ENCODE measurements at regions not wholly inside any gene's neighbourhood (a gene's known extent, or its start where the extent isn't known, plus 50 kb on each side); places are given as distances from the start of the nearest gene placed in this dataset.

DNA sequence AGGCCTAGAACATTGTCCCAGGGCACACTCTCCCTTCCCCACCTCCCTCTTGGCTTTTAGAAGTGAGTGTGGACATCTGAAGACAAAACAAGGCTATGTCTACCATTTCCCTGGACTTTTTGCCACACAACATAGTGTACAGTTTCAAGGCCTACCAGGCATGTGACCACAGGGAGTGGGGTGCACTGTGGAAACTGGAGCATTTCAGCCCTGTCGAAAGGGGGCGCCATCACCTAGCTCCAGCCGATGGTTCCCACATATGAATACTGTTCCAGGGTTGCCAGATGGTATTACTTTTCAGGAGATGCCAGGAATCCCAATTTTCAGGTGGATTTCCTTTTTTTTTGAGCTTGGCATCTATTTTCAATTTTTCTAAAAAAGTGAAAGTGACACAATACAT lies 140.7 kb downstream of the KATNIP start:
- 27% methylated on average over 2 of the region's 3 CpGs for WGBS (ENCODE audit: insufficient coverage)
- no peak for DNase-seq (ENCODE audit: low read depth in 4 of 6, low spot score in 6 of 6)
- Histone ChIP-seq H3K36me3 (ENCODE audit: control insufficient read depth, insufficient read depth, low read length) (peaks cover 4% of the 10 kb centered on the region), H3K27ac (ENCODE audit: low read depth, low read length) (no peak overlapping the region), H3K27me3 (ENCODE audit: control insufficient read depth, insufficient read depth, low read length) (no peaks in the 10 kb centered on the region), H3K4me3 (ENCODE audit: low read depth, low read length) (no peak overlapping the region), H3K9me3 (ENCODE audit: control insufficient read depth, insufficient read depth, low read length) (no peaks in the 10 kb centered on the region), H3K4me1 (ENCODE audit: control insufficient read depth, insufficient read depth, low read length) (no peaks in the 10 kb centered on the region)

DNA sequence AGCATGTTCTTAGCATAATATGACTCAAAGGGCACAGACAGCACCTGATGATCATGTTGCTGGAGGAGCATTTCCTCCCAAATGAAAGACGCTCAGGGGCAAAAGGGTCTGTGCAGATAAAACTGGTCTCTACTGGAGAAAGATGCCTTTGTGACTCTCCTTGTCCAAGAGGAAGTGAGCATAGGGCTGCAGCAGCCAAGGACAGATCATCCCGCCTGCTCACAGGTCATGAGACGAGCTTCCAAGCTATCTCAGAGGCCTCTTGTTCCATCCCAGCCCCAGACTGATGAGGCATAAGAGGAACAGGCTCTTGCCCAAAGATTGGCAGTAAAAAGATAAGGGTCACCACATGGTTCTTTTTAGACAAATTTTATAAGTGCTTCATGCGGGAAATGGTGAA lies 141.8 kb downstream of the KATNIP start:
- peaks cover 4% of the 10 kb centered on the region for H3K36me3 ChIP-seq (ENCODE audit: control insufficient read depth, insufficient read depth, low read length)
- 93% methylated on average over 4 of the region's 4 CpGs for WGBS (ENCODE audit: insufficient coverage)
- no peaks in the 10 kb centered on the region for H3K4me1 ChIP-seq (ENCODE audit: control insufficient read depth, insufficient read depth, low read length)
- no peak for DNase-seq (ENCODE audit: low read depth in 4 of 6, low spot score in 6 of 6)
- H3K27me3 ChIP-seq (ENCODE audit: control insufficient read depth, insufficient read depth, low read length), result no peaks in the 10 kb centered on the region
- no peaks in the 10 kb centered on the region for H3K9me3 ChIP-seq (ENCODE audit: control insufficient read depth, insufficient read depth, low read length)
- no peak overlapping the region for H3K4me3 ChIP-seq (ENCODE audit: low read depth, low read length)
- H3K27ac ChIP-seq (ENCODE audit: low read depth, low read length), result no peak overlapping the region

DNA sequence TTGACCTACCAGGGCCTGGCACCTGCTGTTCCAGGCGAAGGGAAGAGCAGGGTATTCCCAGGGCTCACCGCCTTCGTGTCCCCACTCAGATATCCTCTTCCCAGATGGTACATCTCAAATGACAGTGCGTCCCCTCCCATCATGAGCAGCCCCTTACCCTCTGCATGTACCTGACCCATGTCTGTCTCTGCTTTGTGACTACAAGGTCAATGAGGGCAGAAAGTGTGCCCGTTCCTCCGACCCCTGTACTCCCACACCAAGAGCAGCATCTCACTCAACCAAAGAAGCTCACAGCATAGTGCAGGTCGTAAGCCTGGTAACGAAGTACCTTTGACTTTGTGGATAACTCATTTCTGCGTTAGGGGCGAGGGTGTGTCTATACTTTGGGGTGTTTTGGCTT lies 142.6 kb downstream of the KATNIP start:
- no peak overlapping the region for H3K27ac ChIP-seq (ENCODE audit: low read depth, low read length)
- WGBS (ENCODE audit: insufficient coverage), result 100% methylated on average over 4 of the region's 10 CpGs

DNA sequence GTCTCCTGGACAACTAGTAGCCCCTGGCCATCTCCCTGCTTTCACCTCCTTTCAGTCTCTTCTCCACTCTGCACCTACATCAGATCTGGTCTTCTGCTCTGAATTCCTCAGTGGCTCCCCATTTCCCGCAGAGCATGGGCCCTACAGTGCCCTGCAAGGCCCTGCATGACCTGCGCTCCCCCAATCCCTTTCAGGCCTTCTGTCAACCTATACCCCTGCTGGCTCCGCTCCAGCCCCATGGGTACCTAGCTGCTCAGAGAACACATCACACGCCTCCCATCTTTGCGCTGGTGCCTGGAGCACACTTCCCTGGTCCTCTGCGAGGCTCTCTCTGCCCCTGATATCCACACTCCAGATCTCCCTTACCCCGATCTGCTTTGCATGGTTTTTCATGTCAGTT lies 145.2 kb downstream of the KATNIP start:
- no peaks in the 10 kb centered on the region for H3K27me3 ChIP-seq (ENCODE audit: control insufficient read depth, insufficient read depth, low read length)

More for the DNA sequence above, 142.6 kb downstream of the KATNIP start:
- H3K36me3 ChIP-seq (ENCODE audit: control insufficient read depth, insufficient read depth, low read length), result peaks cover 4% of the 10 kb centered on the region
- no peaks in the 10 kb centered on the region for H3K4me1 ChIP-seq (ENCODE audit: control insufficient read depth, insufficient read depth, low read length)
- no peaks in the 10 kb centered on the region for H3K9me3 ChIP-seq (ENCODE audit: control insufficient read depth, insufficient read depth, low read length)
- no peak for DNase-seq (ENCODE audit: low read depth in 4 of 6, low spot score in 6 of 6)
- H3K4me3 ChIP-seq (ENCODE audit: low read depth, low read length), result no peak overlapping the region
- no peaks in the 10 kb centered on the region for H3K27me3 ChIP-seq (ENCODE audit: control insufficient read depth, insufficient read depth, low read length)

DNA sequence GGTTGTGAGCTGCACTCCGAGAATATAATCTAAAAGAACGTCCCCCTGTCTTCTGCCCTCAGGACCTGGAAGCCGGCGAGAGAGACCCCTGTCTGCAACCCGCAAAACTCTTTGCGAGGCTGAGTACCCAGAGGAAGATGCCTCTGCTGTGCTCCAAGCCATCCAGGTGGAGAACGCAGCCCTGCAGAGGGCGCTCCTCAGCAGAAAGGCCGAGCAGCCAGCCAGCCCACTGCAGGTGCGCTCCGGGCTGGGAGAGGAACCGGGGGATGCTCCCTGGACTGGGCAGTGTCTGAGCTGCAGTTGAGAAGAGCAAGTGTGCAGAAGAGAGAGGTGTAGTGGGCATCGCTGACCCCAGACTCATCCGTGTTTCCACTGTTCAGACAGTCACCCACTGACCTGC lies 148.3 kb downstream of the KATNIP start:
- DNase-seq (ENCODE audit: low read depth in 4 of 6, low spot score in 6 of 6), result peak in 1 of 6 donors; percentile 47
- Histone ChIP-seq H3K4me3 (ENCODE audit: low read depth, low read length) (no peak overlapping the region), H3K27ac (ENCODE audit: low read depth, low read length) (no peak overlapping the region), H3K9me3 (ENCODE audit: control insufficient read depth, insufficient read depth, low read length) (no peaks in the 10 kb centered on the region), H3K36me3 (ENCODE audit: control insufficient read depth, insufficient read depth, low read length) (peaks cover 26% of the 10 kb centered on the region), H3K4me1 (ENCODE audit: control insufficient read depth, insufficient read depth, low read length) (peaks cover 15% of the 10 kb centered on the region), H3K27me3 (ENCODE audit: control insufficient read depth, insufficient read depth, low read length) (no peaks in the 10 kb centered on the region)
- WGBS (ENCODE audit: insufficient coverage), result 35% methylated on average over 10 of the region's 14 CpGs

More for the DNA sequence above, 145.2 kb downstream of the KATNIP start:
- Histone ChIP-seq H3K27ac (ENCODE audit: low read depth, low read length) (no peak overlapping the region), H3K36me3 (ENCODE audit: control insufficient read depth, insufficient read depth, low read length) (peaks cover 18% of the 10 kb centered on the region), H3K4me3 (ENCODE audit: low read depth, low read length) (no peak overlapping the region), H3K9me3 (ENCODE audit: control insufficient read depth, insufficient read depth, low read length) (no peaks in the 10 kb centered on the region), H3K4me1 (ENCODE audit: control insufficient read depth, insufficient read depth, low read length) (peaks cover under 1% of the 10 kb centered on the region)
- 97% methylated on average over 6 of the region's 7 CpGs for WGBS (ENCODE audit: insufficient coverage)
- no peak for DNase-seq (ENCODE audit: low read depth in 4 of 6, low spot score in 6 of 6)

DNA sequence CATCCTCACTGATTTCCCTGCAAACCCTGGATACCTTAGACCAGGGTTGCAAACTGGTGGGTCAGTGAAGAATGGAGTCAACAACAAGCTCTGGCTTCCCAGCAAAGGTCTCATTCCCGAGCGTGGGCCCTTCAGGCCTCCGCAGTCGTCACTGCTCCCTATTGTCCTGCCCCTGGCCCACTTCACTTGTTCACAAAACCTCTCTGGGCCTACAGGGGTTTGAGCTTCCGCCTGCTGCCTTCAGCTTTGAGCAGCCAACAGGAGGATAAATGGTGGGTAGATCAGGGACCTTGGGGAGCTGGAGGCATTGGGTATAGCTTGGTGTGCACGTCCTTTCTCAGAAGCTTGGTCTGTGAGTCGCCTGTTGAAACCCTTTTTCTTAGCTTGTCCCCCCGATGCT lies 148.8 kb downstream of the KATNIP start:
- no peaks in the 10 kb centered on the region for H3K9me3 ChIP-seq (ENCODE audit: control insufficient read depth, insufficient read depth, low read length)
- H3K36me3 ChIP-seq (ENCODE audit: control insufficient read depth, insufficient read depth, low read length), result peaks cover 26% of the 10 kb centered on the region
- peaks cover 20% of the 10 kb centered on the region for H3K4me1 ChIP-seq (ENCODE audit: control insufficient read depth, insufficient read depth, low read length)
- DNase-seq (ENCODE audit: low read depth in 4 of 6, low spot score in 6 of 6), result no peak
- 98% methylated on average over 5 of the region's 8 CpGs for WGBS (ENCODE audit: insufficient coverage)
- no peak overlapping the region for H3K4me3 ChIP-seq (ENCODE audit: low read depth, low read length)
- no peaks in the 10 kb centered on the region for H3K27me3 ChIP-seq (ENCODE audit: control insufficient read depth, insufficient read depth, low read length)
- no peak overlapping the region for H3K27ac ChIP-seq (ENCODE audit: low read depth, low read length)

DNA sequence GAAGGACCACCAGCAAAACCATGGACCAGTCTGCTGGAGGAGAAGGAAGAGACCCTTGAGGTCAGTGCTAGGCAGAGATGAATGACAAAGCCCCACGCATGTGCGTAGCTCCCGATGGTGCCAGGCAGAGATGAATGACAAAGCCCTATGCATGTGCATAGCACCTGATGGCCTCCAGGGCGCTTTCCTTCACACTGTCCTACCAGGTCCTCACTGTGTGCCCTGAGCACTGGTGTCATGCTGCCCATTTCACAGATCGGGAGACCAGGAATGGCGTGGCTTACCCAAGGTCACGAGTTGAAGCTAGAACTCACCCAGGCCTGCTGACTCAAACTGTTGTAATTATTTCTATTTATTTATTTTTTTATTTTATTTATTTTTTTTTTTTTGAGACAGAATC lies 149.6 kb downstream of the KATNIP start:
- no peaks in the 10 kb centered on the region for H3K27me3 ChIP-seq (ENCODE audit: control insufficient read depth, insufficient read depth, low read length)
- H3K4me3 ChIP-seq (ENCODE audit: low read depth, low read length), result no peak overlapping the region
- H3K36me3 ChIP-seq (ENCODE audit: control insufficient read depth, insufficient read depth, low read length), result peaks cover 26% of the 10 kb centered on the region
- WGBS (ENCODE audit: insufficient coverage), result 93% methylated on average over 4 of the region's 7 CpGs
- H3K9me3 ChIP-seq (ENCODE audit: control insufficient read depth, insufficient read depth, low read length), result no peaks in the 10 kb centered on the region
- DNase-seq (ENCODE audit: low read depth in 4 of 6, low spot score in 6 of 6), result no peak
- peaks cover 22% of the 10 kb centered on the region for H3K4me1 ChIP-seq (ENCODE audit: control insufficient read depth, insufficient read depth, low read length)
- no peak overlapping the region for H3K27ac ChIP-seq (ENCODE audit: low read depth, low read length)

DNA sequence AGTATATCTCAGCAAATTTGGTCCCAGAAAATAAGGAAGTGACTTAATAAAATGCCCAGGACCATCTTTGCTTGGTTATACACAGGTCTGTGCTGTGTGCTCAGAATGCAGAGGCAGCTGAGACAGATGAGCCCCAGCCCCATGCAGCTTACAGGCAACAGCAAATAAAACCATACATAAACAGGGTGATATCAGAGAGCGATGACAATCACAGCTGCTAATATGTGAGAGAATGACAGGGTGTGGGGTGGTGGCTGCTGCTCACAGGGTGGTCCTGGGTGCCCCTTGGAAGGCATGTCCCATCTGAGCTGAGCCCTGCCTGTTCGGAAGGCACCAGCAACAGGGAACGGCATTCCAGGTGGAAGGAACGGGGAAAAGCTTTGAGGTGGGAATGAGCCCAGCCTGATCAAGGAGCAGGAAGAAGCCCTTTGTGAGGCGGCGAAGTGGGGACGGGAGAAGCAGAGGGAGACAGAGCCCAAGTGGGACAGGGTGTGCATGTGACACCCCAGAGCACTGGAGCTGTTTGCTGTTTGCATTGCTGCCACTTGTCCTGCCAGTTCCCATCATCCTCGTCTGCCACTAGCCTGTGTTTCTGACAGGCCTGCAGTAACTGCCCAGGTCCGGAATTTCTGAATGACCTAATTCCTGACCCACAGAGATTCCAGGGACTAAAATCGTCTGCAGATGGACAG lies 150.5 kb downstream of the KATNIP start:
- WGBS (ENCODE audit: insufficient coverage), result 86% methylated on average over 8 of the region's 10 CpGs
- DNase-seq (ENCODE audit: low read depth in 4 of 6, low spot score in 6 of 6), result no peak

DNA sequence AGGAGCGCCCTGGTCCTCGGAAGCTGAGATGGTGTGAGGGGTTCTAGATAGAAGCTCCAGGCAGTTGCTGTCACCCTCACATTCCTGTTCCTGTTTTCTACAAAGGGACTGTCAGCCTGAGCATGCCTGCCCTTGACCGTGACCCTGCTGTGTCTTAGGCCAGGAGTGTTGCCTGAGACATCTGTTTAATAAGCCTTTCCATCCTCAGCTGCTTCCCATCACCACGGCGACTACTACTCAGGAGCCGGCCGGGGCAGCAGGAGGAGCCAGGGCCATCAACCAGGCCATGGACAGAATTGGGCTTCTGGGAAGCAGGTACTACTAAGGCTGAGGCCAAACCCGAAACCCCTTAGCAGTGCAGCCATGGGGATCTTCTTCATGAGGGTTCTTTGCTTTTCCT lies 151.4 kb downstream of the KATNIP start:
- Histone ChIP-seq H3K27me3 (ENCODE audit: control insufficient read depth, insufficient read depth, low read length) (no peaks in the 10 kb centered on the region), H3K9me3 (ENCODE audit: control insufficient read depth, insufficient read depth, low read length) (no peaks in the 10 kb centered on the region), H3K4me3 (ENCODE audit: low read depth, low read length) (no peak overlapping the region), H3K4me1 (ENCODE audit: control insufficient read depth, insufficient read depth, low read length) (peaks cover 28% of the 10 kb centered on the region), H3K27ac (ENCODE audit: low read depth, low read length) (no peak overlapping the region), H3K36me3 (ENCODE audit: control insufficient read depth, insufficient read depth, low read length) (peaks cover 22% of the 10 kb centered on the region)
- DNase-seq (ENCODE audit: low read depth in 4 of 6, low spot score in 6 of 6), result no peak
- 60% methylated on average over 6 of the region's 8 CpGs for WGBS (ENCODE audit: insufficient coverage)

More for the DNA sequence above, 150.5 kb downstream of the KATNIP start:
- Histone ChIP-seq H3K27ac (ENCODE audit: low read depth, low read length) (no peak overlapping the region), H3K4me1 (ENCODE audit: control insufficient read depth, insufficient read depth, low read length) (peaks cover 22% of the 10 kb centered on the region), H3K36me3 (ENCODE audit: control insufficient read depth, insufficient read depth, low read length) (peaks cover 22% of the 10 kb centered on the region), H3K9me3 (ENCODE audit: control insufficient read depth, insufficient read depth, low read length) (no peaks in the 10 kb centered on the region), H3K4me3 (ENCODE audit: low read depth, low read length) (no peak overlapping the region), H3K27me3 (ENCODE audit: control insufficient read depth, insufficient read depth, low read length) (no peaks in the 10 kb centered on the region)

DNA sequence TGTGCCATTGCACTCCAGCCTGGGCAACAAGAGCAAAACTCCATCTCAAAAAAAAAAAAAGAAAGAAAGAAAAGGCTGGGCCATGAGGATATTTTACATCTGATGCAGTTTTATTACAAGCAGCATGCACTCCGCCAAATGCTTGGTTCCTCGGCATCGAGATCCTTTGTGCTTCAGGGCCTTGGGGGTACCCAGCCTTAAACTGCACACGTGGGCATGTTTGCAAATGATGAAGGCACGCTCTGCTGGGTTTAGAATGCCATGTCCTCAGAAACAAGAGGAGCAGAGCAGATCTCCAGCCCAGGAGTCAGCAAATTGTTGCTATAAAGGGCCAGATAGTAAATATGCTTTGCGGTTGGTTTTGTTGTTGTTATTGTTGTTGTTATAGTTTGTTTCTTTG lies 153.2 kb downstream of the KATNIP start:
- Histone ChIP-seq H3K36me3 (ENCODE audit: control insufficient read depth, insufficient read depth, low read length) (peaks cover 27% of the 10 kb centered on the region), H3K4me1 (ENCODE audit: control insufficient read depth, insufficient read depth, low read length) (peaks cover 39% of the 10 kb centered on the region)

More for the DNA sequence above, 153.2 kb downstream of the KATNIP start:
- Histone ChIP-seq H3K9me3 (ENCODE audit: control insufficient read depth, insufficient read depth, low read length) (no peaks in the 10 kb centered on the region), H3K27ac (ENCODE audit: low read depth, low read length) (peak overlapping the region; percentile 3), H3K4me3 (ENCODE audit: low read depth, low read length) (no peak overlapping the region), H3K27me3 (ENCODE audit: control insufficient read depth, insufficient read depth, low read length) (no peaks in the 10 kb centered on the region)
- DNase-seq (ENCODE audit: low read depth in 4 of 6, low spot score in 6 of 6), result peak in 1 of 6 donors; percentile 89
- WGBS (ENCODE audit: insufficient coverage), result 43% methylated on average over 5 of the region's 6 CpGs
